DMS 273 (cell line): ENCODE measurements at regions not wholly inside any gene's neighbourhood (a gene's known extent, or its start where the extent isn't known, plus 50 kb on each side); places are given as distances from the start of the nearest gene placed in this dataset.
"Not testable (repeated sequence)": the region's sequence is repeated elsewhere in the genome, so short reads cannot be mapped to it uniquely, and the experiment has no call there.

Experiments
- DNase-seq: peaks from one replicate; lab custom pipeline; 2025; ENCODE audit not compliant: unreplicated experiment; lab: John Stamatoyannopoulos, UW

DNA sequence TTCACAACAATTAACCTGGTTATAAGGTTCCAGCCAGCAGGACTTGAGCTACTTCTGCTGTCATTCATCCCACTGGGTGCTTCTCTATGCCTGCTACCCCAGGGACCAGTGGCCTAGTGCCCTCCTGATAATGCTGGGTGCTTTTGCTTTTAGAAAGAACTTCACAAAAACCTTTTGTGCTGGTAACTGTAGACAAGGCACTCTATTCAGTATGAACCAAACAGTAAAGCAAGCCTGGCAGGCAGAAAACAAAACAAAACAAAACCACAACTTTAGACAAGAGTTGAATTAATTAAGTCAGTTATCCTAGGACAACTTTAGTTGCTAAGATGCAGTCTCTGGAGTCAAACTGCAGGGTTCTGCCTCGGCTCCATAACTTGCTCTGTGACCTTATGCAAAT, 61.9 kb upstream of the ADGRL2 start:
- DNase-seq = no peak

DNA sequence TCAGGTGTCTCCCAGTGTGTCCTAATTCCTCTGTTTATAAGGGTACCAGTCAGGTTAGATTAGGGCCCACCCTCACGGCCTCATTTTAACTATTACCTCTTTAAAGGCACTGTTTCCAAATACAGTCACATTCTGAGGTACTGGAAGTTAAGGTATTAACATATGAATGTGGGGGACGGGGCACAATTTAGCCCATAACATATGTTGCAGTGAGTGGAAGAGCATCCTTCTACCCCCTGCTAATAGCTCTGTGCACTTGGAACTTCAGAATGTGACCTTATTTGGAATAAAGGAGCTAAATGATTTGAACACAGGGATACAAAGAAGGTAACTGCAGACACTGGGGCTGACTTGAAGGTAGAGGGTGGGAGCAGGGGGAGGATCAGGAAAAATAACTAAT, 67.3 kb upstream of the ADGRL2 start:
- no peak for DNase-seq

DNA sequence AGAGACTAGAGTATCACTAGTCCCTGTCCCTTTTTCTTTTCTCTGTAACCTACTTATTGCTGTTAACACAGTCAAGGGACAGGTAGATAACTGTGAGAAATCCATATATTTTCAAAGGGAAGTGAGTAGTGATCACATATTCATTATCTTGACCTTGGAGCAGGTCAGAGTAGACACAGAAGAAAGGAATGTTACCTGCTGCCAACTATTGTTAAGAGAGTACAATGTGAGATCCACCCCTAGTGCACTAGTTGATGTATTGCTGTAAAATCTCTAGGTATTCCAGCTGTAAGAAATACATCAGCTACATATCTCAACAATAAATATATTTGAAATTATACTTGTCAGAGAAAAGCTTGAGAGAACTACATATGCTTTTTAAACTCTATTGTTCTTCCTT, 68.7 kb upstream of the ADGRL2 start:
- no peak for DNase-seq

DNA sequence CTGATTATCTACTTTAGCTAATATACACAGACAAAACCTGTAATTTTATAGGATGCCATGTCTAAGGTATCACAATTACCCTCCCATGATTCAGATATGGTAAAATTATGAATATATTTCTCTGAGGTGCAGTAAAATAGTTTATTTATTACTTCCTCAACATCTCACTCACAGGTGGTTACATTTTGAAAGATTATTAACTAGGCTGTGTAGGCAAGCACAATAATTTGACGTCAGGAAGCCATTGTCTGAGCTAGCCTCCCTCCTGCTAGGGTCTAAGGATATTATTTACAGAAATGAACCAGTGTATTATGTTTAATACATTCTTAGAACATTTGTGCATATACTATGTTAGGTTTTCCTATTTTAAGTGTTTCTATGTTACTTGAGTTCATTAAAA, 69.9 kb upstream of the ADGRL2 start:
- no peak for DNase-seq

DNA sequence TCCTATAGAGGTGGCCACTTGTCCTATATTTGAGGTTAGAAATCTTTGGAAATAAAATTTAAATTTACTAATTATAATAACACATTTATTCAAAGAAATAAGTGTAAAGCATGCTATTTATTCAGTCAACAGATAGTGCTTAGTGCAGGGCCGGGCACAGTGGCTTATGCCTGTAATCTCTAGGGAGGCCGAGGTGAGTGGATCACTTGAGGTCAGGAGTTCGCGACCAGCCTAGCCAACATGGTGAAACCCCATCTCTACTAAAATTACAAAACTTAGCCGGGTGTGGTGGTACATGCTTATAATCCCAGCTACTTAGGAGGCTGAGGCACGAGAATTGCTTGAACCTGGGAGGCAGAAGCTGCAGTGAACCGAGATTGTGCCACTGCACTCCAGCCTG, 70.4 kb upstream of the ADGRL2 start:
- DNase-seq = not testable (repeated sequence)

DNA sequence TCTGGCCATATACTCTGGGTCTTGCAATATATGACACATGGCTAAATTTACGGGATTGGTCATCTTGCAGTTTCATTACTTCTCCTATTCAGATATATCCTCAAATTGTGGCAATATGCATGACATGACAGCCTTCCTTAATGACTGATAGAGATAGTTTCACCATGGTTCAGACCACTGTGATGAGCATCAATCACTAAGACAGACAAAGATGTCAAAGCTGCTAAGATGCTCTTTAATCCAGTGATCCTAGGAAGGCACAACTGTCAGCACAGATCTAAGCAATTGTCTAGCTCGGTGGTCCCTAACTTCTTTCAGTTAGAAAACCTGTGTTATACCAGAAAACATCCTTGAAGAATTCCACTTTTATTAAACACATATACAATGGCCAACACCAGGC, 70.9 kb upstream of the ADGRL2 start:
- DNase-seq = no peak

DNA sequence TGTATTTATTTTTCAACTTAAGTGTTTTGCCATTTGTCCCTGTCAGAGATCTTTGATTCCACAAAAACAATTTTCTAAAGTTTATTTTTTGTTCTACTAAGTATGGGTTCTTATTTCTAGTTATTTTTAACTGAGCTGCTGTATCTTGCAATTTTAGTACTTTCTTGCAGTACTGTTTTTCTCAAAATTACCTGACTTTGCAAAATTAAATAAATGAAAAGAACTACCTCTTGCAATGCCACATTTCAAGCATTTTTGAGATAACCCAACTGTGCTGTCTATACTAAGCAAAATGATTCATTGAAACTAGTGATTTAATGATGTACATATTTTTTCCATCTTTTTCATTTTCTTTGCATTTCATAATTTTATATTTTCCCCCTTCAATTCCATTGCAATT, 71.5 kb upstream of the ADGRL2 start:
- DNase-seq = no peak

DNA sequence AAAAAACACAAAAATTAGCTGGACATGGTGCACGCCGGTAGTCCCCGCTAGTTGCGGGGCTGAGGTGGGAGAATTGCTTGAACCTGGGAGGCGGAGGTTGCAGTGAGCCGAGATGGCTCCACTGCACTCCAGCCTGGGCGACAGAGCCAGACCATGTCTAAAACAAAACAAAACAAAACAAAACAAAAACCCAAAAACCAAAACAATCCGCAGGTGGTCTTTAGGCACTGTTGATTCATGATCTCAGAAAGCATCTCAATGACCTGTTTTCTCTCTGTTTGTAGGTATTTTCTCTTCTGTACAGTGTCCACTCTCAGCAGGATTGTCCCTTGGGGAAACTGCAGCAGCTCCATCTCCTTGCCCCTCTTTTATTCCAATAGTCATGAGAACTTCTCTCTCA, 74.9 kb upstream of the ADGRL2 start:
- no peak for DNase-seq

DNA sequence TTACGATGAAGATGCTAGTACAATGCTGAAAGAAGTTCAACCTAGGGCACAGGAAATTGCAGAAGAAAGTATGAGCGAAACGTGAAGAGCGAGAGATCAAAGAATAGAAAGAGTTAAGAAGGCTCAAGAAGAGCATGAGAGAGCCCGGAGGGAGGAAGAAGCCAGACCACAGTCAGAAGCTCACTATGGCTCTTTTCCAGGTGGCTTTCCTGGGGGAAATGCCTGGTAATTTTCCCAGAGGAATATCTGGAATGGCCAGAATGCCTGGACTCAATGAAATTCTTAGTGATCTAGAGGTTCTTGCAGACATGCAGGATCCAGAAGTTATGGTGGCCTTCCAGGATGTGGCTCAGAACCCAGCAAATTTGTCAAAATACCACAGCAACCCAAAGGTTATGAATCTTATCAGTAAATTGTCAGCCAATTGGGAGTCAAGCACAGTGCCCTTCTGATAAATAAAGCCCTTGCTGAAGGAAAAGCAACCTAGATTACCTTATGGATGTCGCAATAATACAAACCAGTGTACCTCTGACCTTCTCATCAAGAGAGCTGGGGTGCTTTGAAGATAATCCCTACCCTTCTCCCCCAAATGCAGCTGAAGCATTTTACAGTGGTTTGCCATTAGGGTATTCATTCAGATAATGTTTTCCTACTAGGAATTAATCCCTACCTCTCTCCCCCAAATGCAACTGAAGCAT, 78.0 kb upstream of the ADGRL2 start:
- DNase-seq = not testable (repeated sequence)

DNA sequence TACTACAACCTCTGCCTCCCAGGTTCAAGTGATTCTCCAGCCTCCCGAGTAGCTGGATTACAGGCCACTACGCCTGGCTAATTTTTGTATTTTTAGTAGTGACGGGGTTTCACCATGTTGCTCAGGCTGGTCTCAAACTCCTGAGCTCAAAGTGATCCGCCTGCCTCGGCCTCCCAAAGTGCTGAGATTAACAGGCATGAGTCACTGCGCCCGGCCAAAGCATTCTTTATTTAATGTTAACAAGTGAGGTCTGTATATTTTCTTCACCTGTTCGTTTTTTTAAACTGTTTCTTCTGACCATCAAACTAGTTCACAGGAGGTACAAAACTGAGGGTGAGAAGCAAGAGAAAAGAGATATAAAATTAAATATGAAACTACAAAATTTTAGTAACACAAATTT, 80.5 kb upstream of the ADGRL2 start:
- not testable (repeated sequence) for DNase-seq

DNA sequence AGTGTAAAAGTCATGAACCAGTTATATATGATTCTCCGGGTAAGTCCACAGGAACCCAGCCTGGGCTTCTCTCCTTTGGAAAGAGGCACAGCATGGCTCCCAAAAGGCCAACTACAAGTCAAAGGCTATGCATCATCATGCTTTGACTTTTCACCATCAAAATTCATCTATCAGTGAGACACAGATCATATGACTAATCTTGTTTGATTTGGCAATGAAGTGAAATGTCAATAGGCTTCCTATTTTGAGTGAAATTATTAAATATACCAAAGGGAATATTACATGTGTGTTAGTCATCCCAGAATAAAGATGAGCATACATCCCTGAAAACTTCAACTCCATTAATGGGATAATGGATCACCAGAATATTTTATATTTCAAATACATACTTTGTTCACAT, 83.5 kb upstream of the ADGRL2 start:
- DNase-seq = no peak

DNA sequence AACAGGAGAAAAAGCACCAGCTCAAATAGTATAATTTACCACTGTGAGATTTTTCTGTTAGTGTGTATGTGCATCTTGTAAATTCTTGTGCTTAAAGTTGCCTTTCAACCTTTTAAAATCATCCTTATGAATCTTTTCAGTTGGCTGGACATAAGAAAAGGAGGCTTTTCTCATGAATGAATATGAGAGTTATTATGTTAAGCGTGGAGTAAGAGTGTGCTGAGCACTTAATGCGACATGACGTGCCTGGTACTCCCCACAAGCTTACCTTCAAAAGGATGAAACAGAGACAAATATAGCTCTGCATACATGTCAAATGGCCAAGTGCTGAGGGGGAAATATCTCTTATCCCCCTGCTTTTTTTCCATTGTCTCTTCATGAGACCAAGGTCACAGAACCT, 85.3 kb upstream of the ADGRL2 start:
- no peak for DNase-seq

DNA sequence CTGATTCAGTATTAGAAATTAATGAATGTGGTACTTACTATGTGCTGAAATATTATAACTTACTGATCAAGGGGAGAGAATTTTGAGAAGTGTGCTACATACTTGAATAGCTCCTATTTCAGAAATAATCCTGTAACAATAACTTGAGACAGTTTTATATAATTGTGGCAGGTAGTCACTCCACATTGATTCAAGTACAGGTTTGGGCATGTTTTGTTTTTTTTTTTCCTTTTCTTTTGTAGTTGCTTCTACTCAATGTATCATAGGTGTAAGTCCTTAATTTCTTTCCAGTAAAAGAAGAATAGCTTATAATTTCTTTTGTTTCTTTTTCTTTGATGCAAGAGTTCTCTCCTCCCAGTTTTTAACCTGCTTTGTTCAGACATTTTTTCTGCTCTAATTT, 86.1 kb upstream of the ADGRL2 start:
- DNase-seq = no peak

DNA sequence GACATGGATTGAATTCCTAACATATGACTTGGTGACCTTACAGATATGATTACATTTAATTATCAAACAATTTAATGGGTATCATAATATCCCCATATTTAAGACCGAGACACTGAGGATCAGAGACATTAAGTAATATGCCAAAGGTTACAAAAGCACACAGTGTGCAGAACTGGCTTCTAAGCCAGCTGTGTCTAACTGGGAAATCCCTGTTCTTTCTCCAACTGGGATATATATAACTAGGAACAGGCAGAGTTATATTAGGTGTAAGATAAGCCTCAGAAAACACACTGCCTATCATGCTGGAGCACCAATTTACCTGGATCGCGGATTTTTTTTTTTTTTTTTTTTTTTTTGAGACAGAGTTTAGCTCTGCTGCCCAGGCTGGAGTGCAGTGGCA, 88.3 kb upstream of the ADGRL2 start:
- no peak for DNase-seq

DNA sequence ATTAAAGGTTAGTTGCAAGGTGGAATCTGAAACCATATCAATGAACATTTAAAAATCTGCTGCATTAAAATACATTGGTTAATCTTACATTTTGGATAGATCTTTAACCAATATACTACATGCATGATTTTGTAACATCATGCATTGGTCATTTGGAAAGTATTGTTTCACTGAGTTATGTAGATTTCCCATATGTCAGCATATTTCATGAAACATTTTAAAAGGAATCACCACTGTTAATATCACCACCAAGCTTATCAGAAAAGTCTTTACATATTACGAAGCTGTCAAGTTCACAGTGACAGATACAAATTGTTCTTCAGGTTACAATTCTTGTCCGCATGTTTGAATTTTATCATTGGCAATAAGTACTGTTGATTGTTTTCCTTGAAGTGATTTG, 89.9 kb upstream of the ADGRL2 start:
- DNase-seq = no peak

DNA sequence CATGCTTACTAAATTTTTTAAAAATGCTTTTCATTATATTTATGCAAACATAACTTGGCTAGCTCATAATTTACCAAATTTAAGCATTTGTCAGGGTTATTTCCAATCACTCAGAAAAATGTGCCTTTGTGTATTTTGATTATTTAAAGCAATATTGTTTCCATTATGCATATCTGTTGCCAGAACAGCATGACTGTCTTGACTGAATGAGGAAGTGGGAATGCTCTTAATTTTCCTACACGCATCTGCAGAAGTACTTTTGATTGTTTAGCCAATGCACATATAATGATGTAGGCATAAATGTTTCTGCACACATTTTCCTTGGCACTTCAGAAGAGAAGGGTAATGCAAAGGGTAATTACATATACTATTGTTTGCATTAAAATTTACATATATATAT, 92.5 kb upstream of the ADGRL2 start:
- DNase-seq = no peak

DNA sequence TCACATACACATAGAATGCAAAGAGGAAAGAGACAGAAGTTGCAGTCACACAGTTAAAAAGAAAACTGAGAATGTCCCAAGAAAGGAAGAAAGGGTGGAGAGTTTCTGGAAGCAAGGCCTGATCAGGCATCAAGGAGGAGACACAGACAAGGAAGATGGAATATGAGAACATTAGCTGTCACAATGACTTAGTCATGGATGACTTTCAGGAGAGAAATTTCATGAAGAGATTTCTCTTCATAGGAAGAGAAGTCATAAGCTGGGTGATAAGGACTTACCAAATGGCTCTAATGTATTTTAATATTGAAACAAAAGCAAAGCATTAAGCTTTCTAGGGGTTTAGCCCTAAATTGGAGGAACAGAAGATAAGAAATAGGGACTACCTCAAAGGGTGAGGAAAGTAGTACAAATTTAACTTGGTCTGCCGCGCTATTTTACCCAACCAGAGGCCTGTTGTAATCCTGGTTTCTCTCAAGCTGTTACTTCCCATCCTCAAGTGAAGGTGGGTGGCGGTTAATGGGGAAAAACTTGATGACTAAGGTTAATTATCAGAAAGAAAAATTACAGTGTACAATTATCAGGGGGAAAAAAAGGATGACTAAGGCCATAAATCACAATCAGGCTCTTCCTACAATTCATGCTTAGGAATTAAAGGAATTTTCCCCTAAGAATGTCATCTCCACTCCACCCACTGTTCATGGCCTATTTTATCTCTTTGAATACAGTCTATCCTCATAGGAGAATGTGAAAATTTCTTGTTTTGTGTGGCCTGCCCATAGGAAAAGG, 93.9 kb upstream of the ADGRL2 start:
- no peak for DNase-seq

DNA sequence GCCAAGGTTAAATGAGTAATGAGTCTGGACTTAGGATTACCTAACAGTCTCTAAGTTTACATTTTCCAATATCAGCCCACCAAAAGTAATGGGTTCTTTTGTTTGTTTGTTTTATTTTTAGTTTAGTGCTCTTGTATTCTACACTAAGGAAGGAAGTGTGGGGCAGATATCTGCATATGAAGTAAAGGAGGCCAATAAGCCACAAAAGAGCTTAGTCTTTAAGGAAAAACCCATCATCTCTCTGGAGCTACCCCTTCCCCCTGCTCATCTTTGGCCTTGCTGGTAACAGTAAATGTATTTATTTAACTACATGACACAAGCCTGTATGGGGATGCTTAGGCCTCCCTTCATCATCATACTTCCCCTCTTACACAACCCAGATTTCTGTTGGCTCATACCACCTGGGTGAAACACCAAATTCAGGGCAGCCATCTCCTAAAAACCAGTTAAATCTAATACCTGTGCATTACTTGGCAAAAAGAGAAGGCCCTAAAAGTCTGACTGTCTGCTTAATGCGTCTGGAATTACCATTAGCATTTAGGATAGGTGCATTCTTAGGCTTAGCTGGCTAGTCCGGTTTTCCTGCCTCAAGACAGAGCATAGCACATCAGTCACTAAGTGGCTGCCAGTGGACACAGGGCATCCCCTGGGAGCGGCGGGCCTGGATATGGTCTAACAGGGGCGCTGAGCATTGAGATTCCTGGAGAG, 96.8 kb upstream of the ADGRL2 start:
- DNase-seq = no peak

DNA sequence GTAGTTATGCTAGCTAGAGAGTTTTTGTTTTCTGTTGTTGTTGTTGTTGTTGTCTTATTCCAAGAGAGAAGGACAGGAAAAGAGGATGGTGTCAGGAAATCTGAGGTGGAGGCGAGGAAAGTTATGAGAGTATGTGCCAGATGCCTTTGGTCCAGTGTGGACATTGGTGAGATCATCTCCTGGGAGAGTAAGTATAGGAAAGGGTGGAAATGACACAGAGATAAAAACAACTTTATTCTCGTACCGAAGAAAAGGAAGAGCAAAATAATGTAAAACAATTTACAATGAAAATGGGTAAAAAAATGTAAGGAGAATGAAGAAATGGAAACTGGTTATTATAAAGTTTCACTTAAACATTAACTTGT, 97.4 kb upstream of the ADGRL2 start:
- DNase-seq = no peak

DNA sequence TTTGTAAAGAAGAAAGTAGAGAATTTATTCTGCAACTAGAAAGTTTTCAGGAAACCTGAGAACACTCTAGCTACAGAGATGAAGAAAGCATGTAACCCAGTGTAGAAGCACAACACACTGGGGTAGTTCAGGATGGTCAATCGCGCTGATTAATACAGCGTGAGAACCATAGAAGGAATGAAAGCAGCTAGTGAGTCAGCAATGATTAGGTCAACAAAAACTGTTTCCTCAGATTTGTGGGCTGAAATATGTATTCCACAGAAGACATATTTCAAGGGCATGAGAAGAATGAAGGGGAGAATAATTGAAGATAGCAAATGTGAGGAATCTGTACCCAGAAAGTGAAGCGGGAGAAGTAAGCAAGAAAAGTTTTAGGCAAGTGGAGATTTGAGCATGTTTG, 97.8 kb upstream of the ADGRL2 start:
- no peak for DNase-seq

DNA sequence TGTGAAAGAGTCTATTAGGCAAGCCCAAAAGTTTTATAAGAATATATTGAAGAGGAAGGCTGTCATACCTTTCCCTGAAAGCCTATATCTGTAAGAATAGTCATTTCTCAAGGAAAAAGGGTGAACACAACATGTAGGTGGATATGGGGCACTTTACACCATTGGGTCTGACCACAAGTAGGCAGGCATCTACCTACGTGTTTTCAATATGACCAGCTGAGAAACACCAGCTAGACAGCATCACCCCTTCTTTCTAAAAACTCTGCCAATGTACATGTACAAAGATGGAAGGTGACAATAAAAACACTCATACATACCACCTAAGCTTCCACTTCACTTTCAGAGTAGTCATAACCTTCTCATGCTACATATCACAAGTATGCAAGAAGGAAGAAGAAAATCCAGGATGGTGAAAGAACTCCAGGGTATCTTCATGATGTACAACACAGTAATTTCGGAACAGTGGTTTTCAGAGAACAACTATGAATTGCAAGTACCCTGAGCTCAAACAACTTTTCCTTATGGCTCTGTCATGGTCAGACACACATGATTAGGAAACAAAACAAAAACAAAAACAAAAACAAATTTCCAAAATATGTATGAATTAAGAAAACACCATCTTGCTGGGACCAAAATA, 98.5 kb upstream of the ADGRL2 start:
- no peak for DNase-seq
